Activated naive CD8-positive, alpha-beta T cell treated with anti-CD3 and anti-CD28 coated beads, Interleukin-2, amount 50 U/mL, for 16 hours (primary cell): ENCODE measurements at regions not wholly inside any gene's neighbourhood (a gene's known extent, or its start where the extent isn't known, plus 50 kb on each side); places are given as distances from the start of the nearest gene placed in this dataset.
"Not testable (repeated sequence)": the region's sequence is repeated elsewhere in the genome, so short reads cannot be mapped to it uniquely, and the experiment has no call there.

ENCODE experiments used
- DNase-seq: peaks from one replicate; pipeline ENCODE4 v3.0.0-alpha.2; 2020; ENCODE audit warnings: low read depth, low spot score

DNA sequence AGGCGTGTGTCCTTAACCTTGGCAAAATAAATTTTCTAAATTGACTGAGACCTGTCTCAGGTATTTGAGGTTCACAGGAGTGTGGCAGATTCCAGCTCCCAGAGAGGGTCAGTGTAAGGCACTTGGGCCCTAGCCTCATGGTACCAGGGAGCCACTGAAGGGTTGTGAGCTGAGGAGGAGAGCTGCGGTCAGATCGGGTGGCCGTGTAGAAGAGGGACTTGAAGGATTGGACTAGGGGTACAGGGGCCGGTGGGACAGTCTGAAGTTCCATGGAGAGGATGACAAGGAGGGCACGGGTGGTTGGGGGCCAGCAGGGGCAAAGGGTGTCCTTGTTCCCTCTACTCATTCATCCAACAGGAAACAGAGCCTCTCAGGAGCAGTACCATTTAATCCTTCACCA lies 327.0 kb upstream of the HS6ST1 start:
- DNase-seq = no peak

DNA sequence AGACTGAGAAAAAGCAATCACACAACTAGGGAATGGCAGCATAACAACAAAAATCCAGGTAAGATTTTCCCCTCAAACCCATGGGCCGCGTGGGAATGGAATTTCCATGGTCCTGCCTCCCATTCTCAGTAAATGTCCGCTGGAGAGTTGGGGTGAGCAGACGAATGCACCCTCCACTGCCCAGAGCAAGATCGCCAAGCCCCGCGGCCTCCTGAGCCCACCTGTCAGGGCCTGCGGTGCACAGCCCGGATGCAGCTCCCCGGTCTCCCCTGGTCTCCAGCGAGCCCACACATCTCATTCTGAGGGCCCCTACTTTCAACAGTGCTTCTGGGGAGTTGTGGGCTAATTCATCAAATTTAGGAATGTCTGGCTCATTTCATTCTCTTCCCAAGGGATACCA lies 327.4 kb upstream of the HS6ST1 start:
- no peak for DNase-seq

DNA sequence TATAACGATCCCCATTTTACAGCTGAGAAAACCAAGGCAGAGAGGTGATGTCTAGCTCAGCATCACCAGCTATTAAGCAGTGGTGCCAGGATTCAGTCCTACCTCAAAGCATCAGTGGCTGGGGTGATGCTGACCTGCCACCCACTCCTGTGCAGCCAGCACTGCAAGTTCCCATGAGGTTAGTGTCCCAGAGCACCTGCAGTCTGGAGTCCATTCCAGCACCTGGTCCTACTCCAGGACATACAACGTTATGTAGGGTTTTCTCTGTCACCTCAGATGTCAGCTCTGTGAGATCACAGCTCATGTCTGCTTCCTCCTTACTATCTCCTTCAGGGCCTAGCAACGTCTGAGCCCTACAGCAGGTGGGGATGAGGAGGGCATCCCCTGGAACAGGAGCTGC lies 328.0 kb upstream of the HS6ST1 start:
- no peak for DNase-seq

DNA sequence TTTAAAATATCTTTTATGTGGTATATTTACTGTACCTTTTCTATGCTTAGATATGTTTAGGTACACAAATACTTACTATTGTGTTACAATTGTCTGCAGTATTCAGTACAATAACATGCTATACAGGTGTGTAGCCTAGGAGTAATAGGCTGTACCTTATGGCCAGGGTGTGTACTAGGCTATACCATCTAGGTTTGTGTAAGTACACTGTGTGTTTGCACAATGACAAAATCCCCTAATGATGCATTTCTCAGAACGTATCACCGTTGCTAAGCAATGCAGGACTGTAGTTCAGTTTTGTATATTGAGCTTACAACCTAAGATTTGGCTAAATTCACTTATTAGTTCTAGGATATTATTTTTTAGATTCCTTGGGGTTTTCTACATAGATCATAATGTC lies 332.3 kb upstream of the HS6ST1 start:
- DNase-seq = no peak

DNA sequence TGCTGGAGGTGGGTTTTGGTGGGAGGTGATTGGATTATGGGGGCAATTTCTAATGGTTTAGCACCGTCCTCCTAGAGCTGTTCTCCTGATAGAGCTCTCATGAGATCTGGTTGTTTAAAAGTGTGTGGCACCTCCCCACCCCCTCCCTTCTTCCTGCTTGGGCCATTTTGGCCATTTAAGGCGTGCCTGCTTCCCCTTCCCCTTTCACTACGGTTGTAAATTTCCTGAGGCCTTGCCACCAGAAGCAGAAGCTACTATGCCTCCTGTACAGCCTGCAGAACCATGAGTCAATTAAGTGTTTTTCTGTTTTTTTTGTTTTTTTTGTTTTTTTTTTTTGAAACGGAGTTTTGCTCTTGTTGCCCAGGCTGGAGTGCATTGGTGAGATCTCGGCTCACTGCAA lies 335.7 kb upstream of the HS6ST1 start:
- DNase-seq = no peak

DNA sequence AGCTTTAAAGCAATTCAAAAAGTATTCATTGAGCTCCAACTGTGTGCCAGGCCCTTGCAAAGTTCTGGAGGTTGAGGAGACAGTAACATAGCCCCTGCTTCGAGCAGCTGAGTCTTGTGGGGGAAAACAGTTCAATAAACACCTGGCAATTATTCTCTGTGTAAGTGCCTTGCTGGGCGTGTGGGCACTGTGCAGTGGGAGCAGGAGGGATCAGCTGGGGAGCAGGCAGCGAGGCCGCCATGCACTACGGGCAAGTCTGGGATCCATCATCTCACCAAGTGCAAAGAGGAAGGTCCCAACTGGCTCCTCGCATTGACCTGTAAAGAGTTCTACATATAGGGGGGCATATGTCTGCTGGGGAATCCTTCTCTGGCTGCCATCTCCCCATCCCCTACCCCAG lies 342.2 kb upstream of the HS6ST1 start:
- no peak for DNase-seq

DNA sequence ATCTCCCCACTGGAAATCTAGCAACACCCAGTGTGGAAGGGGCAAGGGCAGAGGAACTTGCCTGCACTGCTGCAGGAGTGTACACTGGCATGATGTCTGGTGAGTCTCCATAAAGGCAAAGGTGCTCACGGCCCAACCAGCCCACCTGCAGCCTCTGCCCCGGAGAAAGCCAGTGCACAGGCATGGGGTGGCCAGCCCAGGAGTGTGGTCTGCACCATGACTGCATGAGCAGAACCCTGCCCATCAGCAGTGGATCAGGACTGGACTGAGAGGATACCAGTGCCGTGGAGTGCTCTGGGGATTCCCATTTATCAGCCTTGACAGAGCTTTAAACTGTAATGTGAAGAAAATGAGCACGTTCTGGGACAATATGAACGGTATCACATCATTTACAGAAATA lies 342.6 kb upstream of the HS6ST1 start:
- DNase-seq = no peak

DNA sequence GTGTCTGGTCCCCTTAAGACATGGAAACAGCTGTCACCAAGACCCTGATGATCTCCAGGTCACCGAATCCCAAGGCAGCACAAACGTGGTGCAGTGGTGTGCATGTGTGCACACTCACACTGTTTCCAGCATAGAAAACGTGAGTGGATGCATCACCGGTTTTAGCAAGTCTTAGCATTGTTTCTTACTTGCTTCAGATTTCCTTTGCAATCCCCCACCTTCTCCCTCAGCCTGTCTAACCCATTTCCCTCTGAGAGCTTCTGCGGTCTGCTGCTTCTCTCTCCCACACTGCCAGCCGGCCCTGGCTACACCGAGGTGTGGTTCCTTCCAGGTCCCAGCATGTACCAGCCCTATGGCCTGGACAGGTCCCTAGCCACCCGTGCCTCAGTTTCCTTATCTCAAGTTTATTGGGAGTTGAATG lies 343.4 kb upstream of the HS6ST1 start:
- DNase-seq = no peak

DNA sequence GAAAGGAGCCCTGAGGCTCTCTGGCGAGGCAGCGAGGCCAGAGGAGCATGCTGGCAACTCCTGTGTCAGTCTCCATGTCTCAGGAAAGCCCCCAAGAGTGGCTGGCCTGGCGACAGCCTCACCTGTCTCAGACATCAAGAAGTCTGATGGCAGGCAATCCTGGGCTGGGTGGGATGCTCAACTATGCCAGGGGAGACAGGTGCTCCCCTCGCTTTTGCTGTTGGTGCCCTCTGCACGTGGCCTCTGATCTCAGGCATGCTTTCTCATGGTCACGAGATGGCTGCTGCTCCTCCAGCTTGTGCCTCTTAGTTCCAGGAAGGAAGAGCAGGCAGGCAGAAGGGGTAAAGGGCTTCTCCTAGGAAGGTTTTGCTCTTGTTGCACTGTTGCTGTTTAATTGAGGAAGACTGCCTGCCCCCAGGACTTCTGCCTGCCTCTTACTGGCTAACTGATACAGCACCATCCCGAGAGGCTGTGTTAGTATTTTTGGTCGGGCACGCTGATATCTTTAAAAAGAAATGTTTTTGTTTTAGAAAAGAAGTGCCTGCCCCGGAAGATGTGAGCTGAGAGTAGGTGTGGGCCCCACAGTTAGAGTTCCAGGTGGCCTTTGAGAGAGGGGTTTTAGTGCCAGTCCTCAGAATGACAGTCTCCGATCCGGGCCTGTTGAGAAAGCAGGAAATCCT lies 344.8 kb upstream of the HS6ST1 start:
- DNase-seq = no peak

DNA sequence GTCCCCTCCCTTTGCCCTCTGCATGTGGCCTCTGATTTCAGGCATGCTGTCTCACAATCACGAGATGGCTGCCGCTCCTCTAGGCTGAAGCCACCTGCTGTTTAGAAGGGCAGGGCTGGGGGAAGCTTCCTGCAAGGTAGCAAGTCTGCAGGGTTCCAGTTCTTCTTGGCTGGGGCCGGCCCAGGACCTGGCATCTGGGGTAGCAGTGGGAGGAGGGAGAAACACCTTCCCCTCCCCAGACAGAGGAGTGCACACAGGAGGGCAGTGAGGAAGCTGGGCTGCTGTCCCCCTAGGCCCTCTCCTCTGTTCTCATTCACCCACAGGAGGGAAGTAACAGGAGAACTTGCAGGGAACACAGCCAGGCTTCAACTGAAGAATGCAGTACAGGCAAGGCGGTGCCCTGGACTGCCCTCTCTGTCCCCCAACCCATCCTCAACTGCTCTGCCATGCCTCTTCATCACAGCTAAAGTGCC lies 345.9 kb upstream of the HS6ST1 start:
- no peak for DNase-seq

DNA sequence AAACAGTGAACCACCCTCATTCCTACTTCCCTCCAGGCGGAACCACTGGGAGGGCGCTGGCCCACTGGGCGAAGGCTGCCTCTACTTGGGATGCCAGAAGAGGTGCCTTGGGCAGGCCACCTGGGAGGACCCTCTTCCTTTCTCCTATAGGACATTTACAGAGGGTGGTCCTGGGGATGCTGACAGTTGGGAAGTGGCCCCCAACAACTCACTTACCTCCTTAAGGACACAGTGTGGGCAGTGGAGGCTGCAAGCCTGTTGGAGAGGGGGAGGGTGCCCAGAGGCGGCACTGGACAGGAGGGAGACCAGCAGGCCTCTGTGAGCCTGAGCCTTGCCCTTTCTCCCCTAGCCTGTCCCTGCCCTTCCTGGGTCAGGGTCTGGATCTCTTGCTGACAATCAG lies 346.4 kb upstream of the HS6ST1 start:
- no peak for DNase-seq

DNA sequence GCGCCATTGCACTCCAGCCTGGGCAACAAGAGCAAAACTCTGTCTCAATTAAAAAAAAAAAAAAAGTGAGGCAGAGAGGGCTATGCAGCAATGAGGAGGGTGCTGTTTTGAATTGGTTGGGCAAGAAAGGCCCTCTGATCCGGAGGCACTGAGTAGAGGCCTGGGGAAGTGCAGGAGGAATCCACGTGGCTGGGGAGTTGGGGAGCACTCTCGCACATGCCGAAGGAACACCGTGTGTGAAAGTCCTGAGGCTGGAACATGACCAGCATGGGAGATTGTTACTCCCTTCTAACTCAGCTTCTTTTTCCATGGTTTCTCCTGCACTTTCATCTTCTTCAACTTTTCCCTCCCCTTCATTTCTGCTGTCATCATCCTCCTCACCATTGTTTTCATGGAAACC lies 347.9 kb upstream of the HS6ST1 start:
- no peak for DNase-seq

DNA sequence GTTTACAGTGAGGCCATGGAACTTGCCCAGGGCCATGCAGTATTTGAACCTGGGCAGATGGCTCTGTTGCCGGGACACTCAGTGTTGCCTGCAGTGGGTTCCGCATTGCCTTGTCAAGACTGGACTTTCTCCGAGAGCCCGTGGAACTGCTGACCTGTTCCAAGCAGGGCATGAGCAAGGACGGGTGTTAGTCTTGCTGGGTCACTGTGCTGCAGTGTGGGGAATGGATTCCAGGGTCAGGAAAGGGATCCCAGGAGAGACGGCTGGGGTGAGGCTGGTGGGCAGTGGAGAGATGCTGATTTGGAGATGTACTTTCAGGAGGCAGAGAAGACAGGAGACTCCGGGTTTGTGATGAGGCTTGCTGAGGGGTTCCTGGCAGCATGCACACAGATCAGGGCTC lies 348.7 kb upstream of the HS6ST1 start:
- DNase-seq = no peak

DNA sequence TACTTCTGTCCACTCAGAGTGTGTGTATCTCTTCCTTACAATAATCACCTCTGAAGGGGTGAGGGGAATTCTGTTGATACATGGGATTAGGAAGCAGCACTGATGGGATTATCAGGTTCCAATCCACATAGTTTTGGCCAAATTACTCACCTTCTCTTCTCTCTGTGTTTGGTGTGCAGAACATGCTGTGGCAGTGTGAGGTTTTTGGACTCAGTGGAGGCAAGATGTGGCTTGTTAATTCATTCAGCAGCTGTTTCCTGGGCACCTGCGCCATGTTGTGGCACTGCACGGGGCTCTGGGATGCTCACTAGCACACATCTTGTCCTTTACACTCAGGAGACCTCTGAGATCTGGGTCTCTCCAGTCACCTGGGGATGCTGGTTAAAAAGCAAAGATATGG lies 350.3 kb upstream of the HS6ST1 start:
- DNase-seq = no peak

DNA sequence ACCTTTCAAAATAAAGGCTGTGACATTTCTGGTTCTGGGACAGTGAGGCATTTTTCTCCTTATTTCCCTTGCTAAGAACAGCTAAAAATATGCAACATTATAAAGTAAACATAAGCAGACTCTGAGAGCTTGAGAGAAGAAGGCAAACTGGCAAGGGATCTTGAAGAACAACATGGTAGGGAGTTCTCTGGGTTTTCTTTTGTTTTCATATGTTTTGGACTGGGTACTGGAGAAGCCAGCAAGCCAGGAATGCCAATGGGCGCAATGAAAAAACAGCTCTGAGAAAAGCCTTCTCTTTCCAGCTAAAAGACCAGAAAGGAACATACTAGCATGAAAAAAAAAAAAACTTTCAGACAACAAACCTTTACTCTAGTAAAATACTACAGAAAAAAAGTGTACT lies 351.4 kb upstream of the HS6ST1 start:
- no peak for DNase-seq

DNA sequence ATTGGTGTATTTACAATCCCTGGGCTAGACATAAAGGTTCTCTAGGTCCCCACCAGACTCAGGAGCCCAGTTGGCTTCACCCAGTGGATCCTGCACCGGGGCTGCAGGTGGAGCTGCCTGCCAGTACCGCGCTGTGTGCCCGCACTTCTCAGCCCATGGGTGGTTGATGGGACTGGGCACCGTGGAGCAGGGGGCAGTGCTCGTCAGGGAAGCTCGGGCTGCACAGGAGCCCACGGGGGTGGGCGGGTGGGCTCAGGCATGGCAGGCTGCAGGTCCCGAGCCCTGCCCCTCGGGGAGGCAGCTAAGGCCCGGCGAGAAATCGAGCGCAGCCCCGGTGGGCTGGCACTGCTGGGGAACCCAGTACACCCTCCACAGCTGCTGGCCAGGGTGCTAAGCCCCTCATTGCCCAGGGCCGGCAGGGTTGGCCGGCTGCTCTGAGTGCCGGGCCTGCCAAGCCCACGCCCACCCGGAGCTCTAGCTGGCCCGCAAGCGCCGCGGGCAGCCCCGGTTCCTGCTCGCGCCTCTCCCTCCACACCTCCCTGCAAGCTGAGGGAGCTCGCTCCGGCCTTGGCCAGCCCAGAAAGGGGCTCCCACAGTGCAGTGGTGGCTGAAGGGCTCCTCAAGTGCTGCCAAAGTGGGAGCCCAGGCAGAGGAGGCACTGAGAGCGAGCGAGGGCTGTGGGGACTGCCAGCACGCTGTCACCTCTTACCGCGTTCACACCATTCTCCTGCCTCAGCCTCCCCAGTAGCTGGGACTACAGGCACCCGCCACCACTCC lies 353.5 kb upstream of the HS6ST1 start:
- DNase-seq = not testable (repeated sequence)

DNA sequence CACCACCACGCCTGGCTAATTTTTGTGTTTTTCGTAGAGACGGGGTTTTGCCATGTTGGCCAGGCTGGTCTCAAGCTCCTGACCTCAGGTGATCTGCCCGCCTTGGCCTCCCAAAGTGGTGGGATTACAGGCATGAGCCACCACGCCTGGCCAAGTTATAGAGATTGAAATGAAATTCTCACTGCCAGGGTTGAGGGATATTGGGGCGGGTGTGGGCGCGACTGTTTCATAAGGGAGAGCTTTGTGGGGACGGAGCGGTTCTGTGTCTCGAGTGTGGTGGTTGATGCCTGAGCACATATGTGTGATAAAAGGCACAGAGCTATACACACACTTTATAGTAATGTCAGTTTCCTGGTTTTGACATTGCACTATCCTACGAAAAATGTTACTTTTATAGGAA lies 361.0 kb upstream of the HS6ST1 start:
- DNase-seq = not testable (repeated sequence)

DNA sequence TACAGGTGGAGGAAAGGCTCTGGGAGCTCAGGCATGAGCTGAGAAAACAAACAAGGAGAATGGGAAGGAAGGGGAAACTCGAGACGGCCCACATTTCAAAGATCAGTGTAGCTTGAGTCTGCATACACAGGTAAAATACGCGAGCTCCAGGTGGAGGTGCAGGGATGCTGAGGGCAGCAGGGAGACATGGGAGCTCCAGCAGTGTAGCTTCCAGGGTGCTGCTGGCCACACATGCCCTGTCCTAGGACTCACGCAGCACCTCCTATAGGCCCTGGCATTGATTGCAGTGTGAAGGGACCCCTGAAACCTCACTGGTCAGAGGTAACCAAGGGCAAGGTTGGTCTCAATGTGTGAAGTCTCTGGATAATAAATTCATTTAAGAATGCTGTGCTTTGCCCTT lies 362.8 kb upstream of the HS6ST1 start:
- no peak for DNase-seq

DNA sequence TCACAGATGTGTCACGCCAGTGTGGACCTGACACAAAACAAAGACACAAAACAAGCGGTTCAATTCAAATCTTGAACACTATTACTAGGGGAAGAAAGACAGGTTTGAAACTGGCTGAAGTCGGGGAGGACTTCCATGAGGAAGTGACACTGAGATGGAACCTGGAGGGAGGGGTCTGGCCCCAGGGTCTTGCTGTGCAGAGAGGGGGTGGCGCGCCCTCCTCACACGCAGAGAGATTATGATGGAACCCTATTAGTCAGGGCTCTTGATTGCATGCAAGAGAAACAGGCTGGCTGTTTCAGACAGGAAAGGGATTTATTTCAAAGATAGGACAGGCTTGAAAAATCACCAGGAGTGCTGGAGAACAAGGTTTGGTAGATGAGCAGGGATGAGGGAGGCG lies 363.6 kb upstream of the HS6ST1 start:
- DNase-seq = no peak

DNA sequence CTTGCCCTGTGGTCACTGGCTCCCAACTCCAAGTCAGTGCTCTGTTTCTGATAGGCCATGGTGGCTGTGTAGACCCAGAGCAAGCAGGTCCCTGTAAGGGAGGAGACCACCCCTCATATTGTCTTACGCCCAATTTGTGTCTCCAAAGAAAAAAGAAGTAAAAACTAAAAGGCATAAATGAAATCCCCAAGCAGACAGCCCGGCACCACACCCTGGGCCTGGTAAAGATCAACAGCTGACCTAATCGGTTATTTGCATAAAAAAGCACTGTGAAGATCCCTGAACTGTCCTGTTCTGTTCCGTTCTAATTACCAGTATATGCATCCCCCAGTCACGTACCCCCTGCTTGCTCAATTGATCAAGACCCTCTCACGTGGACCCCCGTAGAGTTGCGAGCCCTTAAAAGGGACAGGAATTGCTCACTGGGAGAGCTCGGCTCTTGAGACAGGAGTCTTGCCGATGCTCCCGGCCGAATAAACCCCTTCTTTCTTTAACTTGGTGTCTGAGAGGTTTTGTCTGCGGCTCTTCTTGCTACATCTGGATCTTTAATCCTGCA lies 364.1 kb upstream of the HS6ST1 start:
- DNase-seq = no peak

DNA sequence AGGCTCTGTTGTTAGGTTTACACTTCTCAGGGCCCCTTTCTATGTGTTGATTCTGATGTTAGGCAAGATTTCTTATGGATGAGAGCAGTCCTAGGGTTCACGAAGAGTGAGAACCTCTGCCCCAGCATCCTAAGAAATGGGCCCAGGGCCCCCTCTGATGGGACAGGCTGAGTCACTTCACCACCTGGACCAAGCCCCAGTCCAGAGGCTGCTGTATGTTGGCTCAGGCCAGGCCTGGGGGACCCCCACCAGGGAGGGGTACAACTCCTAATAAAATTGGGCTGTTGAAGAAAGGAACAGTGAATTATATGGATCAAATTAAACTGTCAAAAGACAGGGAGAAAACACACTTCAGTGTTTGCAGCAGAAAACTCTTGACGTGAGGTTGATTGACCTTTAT lies 365.9 kb upstream of the HS6ST1 start:
- no peak for DNase-seq

DNA sequence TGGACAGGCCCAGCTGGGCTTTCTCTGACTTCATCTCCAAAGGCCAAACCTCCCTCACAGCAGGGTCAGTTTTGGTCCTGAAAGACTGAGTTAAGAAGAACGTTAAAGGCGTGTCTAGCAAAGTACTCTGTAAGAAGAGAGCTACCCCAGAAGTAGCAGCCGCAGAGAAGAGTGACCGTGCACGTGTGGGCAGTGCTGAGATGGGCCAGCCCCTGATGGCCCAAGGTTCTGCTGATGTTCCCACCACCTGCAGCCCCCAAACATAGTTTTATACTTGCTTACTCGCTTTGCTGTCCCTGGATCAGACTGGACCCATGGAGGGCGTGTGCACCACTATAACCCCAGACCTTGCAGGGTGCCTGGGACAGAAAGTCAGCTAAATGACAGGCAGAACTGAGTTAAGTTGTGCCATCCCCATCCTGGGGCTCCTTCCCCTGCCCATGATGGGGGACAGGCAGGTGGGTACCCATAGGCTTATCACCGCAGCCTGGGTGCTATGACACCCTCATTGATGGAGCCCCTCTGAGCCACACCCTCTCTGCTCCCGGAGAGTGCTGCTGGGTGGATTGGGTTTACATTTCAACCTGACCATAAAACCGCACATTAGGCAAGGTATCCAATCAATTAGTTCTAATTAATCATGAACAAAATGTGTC lies 367.3 kb upstream of the HS6ST1 start:
- DNase-seq = no peak

DNA sequence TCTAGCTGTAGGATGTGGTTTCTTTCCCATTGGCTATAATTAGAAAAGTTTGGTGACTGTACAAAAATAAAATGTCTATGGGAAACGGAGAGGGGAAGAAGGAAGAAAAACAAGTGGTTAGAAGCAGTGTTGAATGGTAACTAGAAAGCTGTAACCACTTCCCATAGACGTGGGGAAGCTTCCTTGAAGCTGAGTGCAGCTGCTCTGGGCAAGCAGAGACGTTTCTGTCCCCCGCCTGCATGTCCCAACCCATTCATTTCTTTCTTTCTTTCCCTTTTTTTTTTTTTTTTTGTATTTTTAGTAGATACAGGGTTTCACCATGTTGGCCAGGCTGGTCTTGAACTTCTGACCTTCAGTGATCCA lies 367.8 kb upstream of the HS6ST1 start:
- DNase-seq = no peak
